GM12864 (cell line): ENCODE measurements at regions not wholly inside any gene's neighbourhood (a gene's known extent, or its start where the extent isn't known, plus 50 kb on each side); places are given as distances from the start of the nearest gene placed in this dataset.

ENCODE experiments used
- DNase-seq: peaks from one replicate; pipeline ENCODE4 v3.0.0-alpha.2; 2011; ENCODE audit warnings: low read depth
- H3K4me3 ChIP-seq: 2 replicates; pipeline ENCODE4 v1.5.1; 2011; ENCODE audit warnings: mild to moderate bottlenecking, low read depth, low read length, control low read depth
- TF ChIP-seq, protein P1 (sequence below): IDR thresholded peaks from 2 replicates; pipeline ENCODE4 v1.5.1; 2011; ENCODE audit warnings: low read depth, mild to moderate bottlenecking, moderate library complexity, low read length, control low read depth, inconsistent platforms; ENCODE audit errors: missing control alignments

DNA sequence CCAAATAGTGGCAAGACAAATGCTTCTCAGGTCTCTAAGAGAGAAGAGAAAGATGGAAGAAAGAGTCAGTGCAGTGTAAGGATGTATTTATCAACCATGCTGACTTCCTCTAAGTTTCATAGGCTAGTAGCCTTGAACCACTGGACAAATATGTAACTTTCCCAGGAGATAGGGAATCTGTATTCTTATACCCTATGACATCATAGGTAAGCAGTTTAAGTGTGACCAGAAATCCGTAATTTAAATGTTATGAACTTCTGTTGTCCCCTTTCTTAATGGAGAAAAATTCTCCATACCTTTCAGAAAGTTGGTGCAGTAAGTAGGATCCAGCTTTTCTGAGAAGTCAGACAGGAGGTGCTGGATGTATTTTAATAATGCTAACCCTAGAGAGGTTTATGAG lies 256.2 kb downstream of the LNPK start:
- H3K4me3 ChIP-seq = no peak overlapping the region
- TF ChIP-seq, protein P1, sequence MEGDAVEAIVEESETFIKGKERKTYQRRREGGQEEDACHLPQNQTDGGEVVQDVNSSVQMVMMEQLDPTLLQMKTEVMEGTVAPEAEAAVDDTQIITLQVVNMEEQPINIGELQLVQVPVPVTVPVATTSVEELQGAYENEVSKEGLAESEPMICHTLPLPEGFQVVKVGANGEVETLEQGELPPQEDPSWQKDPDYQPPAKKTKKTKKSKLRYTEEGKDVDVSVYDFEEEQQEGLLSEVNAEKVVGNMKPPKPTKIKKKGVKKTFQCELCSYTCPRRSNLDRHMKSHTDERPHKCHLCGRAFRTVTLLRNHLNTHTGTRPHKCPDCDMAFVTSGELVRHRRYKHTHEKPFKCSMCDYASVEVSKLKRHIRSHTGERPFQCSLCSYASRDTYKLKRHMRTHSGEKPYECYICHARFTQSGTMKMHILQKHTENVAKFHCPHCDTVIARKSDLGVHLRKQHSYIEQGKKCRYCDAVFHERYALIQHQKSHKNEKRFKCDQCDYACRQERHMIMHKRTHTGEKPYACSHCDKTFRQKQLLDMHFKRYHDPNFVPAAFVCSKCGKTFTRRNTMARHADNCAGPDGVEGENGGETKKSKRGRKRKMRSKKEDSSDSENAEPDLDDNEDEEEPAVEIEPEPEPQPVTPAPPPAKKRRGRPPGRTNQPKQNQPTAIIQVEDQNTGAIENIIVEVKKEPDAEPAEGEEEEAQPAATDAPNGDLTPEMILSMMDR = no peak
- DNase-seq = no peak

DNA sequence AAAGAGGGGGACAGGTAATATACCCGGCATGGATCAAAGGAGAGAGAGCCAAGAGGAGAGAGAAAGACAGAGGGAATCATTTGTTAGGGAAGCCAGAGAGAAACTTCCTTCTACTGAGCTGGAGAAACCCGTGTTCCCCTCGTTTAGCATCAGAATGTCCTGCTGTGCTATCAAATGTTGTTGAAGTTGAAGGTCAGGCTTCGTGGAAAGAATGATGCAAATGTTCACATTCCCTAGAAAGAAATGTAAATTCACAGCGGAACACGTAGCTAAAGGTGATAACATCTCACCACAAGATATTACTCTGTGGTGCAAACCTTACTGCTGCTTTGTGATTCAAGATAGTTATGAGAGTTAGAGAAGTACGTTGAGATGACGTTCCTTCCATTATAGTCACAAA lies 258.1 kb downstream of the LNPK start:
- no peak for DNase-seq
- TF ChIP-seq, protein P1 = no peak
- no peak overlapping the region for H3K4me3 ChIP-seq

DNA sequence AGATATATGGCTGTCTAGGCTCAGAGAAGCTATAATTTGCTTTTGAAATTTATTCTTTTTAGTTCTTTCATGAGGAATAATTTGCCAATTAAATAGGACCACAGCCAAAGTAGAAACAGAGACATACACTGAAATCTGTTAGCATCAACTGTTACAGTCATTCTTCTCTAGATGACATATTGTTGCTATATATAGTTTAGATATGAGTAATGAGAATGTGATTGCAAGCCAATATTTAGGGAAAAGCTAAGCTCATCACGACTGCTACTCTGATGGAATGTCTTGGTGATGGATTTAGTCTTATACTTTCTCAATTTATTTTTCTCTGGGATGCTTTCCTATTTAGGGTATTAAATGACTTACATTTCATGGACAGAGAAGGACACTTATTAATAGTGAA lies 259.1 kb downstream of the LNPK start:
- no peak for DNase-seq
- TF ChIP-seq, protein P1 = no peak
- no peak overlapping the region for H3K4me3 ChIP-seq

DNA sequence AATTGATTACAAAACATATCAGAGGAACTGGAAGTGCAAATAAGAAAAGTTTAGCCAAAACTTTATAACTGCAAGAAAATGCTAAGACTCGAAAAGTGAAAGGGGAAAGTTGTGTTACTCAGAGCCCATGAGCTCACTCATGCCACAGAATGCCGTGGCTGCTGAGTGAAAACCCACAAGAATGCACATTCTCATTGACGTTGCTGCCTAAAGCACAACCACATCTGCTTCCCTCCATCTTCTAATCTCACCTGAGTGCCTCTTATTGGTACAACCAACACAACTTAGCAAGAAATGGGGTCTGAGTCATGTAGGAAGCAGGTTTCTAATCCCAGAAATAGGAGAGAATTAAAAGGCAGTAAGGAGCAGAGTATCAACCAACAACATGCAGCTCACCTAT lies 259.7 kb downstream of the LNPK start:
- TF ChIP-seq, protein P1 = no peak
- DNase-seq = no peak
- no peak overlapping the region for H3K4me3 ChIP-seq

DNA sequence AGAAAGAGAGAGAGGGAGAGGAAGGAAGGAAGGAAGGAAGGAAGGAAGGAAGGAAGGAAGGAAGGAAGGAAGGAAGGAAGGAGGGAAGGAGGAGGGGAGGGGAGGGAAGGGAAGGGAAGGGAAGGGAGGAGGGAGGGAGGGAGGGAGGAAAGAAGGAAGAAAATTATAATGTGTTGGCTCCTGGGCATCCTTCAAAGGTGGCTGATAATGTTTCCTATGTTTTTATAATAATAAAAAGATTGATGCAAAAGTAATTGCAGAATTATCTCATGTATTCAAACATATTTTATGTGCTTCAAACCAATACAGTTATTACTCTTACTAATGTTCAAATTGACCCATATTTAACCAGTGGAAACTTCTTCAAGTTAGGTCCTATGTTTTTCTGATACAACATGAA lies 260.9 kb downstream of the LNPK start:
- no peak for DNase-seq
- TF ChIP-seq, protein P1 = no peak
- no peak overlapping the region for H3K4me3 ChIP-seq

DNA sequence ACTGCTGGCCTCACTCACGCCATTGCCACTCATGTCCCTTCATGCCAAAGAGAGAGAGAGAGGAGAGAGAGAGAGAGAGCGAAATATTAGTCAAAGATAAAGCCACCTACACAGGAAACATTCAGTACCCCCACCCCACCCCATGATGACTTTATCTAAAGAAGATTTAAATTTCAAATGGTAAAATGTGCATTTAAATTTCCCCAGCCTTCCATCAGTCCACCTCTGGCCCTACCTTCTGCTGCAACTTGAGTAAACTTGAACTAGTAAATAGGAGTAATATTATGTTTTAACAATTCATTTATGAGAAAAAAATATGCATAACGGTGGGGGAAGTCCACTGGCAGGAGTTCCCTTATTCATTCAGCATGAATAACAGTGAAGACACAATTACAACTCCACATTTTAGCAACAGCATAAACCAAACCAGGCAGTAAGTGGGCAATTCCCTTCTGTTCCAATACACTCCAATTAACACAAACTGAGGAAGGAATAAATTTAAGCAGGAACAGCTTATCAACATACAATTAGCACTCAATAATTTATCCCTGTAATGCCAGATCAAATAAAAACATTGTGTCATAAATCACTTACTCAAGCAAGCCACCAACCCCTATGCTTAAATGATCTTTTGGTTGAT lies 264.2 kb downstream of the LNPK start:
- TF ChIP-seq, protein P1 = no peak
- H3K4me3 ChIP-seq = no peak overlapping the region

DNA sequence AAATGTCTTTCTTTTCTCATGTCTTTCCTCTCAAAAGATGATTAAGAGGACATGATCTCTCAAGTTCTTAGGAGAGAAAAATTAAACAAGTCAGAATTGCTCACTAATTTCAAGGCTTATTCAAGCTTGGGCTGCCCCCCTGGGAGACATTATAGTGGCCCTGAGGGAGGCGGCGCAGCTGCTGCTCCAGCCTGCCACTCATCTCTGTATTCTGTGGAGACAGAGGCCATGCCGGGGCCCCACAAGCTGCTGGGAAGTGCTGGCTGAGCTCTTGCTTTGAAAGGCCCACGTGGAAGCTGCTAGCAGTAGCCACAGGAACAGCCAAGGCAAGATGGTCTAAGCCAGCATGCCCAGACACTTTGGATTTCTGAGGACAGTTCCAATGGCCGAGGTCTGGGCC lies 267.4 kb downstream of the LNPK start:
- DNase-seq = no peak
- no peak overlapping the region for H3K4me3 ChIP-seq
- TF ChIP-seq, protein P1 = no peak

More for the DNA sequence above, 264.2 kb downstream of the LNPK start:
- DNase-seq = no peak
